PC-3 (cell line): ENCODE measurements at regions not wholly inside any gene's neighbourhood (a gene's known extent, or its start where the extent isn't known, plus 50 kb on each side); places are given as distances from the start of the nearest gene placed in this dataset.
"Not testable (repeated sequence)": the region's sequence is repeated elsewhere in the genome, so short reads cannot be mapped to it uniquely, and the experiment has no call there.

Source experiments
- ATAC-seq: fragments of 200-7000 bp; cut with Tn5 transposase; 2 replicates; pipeline ENCODE4 v1.9.1; 2020; ENCODE audit warnings: mild to moderate bottlenecking, moderate library complexity
- BruUV-seq: library from RNA; stranded (reverse); fragments of 400-500 nt; replicated peaks from 2 replicates; lab custom pipeline; 2021; lab: Mats Ljungman, UMichigan
- CTCF ChIA-PET: fragments of 300-600 bp; sonication (Branson Sonifier 250); formaldehyde crosslinking; loops from one replicate; lab custom pipeline; 2022; ENCODE audit warnings: antibody characterized with exemption; lab: Charles Lee
- POLR2A ChIA-PET: fragments of 300-600 bp; sonication (Branson Sonifier 250); formaldehyde crosslinking; loops from one replicate; lab custom pipeline; 2022; ENCODE audit warnings: antibody characterized with exemption; ENCODE audit not compliant: unreplicated experiment; lab: Charles Lee
- DNase-seq: peaks from one replicate; pipeline ENCODE4 v3.0.0-alpha.2; 2015
- H2AFZ ChIP-seq: fragments of 300-600 bp; sonication (generic); 2 replicates; pipeline ENCODE4 v1.6.0; 2016; ENCODE audit warnings: antibody characterized with exemption, low read length
- H3F3A ChIP-seq: fragments of 300-600 bp; sonication (generic); one replicate; pipeline ENCODE4 v1.6.0; 2017; ENCODE audit warnings: antibody characterized with exemption, low read length, control low read depth, mild to moderate bottlenecking; ENCODE audit not compliant: unreplicated experiment
- H3K27ac ChIP-seq: fragments of 300-600 bp; sonication (generic); 2 replicates; pipeline ENCODE4 v1.5.1; 2016; ENCODE audit warnings: mild to moderate bottlenecking, low read length
- H3K27me3 ChIP-seq: fragments of 300-600 bp; sonication (generic); 2 replicates; pipeline ENCODE4 v1.6.1; 2016; ENCODE audit warnings: low read length, mixed read lengths
- H3K36me3 ChIP-seq: fragments of 300-600 bp; sonication (generic); 2 replicates; pipeline ENCODE4 v1.6.1; 2016; ENCODE audit warnings: low read depth, mixed run types, low read length, mixed read lengths
- H3K4me1 ChIP-seq: fragments of 300-600 bp; sonication (generic); 2 replicates; pipeline ENCODE4 v1.5.1; 2016; ENCODE audit warnings: low read length; ENCODE audit not compliant: insufficient read depth
- H3K4me2 ChIP-seq: fragments of 300-600 bp; sonication (generic); 2 replicates; pipeline ENCODE4 v1.6.0; 2016; ENCODE audit warnings: low read length
- H3K4me3 ChIP-seq: fragments of 300-600 bp; sonication (generic); 2 replicates; pipeline ENCODE4 v1.5.1; 2016; ENCODE audit warnings: mild to moderate bottlenecking, low read length, mixed read lengths
- H3K79me2 ChIP-seq: fragments of 300-600 bp; sonication (generic); 2 replicates; pipeline ENCODE4 v1.6.1; 2017; ENCODE audit warnings: low read length, mixed read lengths
- H3K9ac ChIP-seq: fragments of 300-600 bp; sonication (generic); 2 replicates; pipeline ENCODE4 v1.6.0; 2016; ENCODE audit warnings: mild to moderate bottlenecking, low read length
- H3K9me2 ChIP-seq: fragments of 300-600 bp; sonication (generic); replicated peaks from 2 replicates; pipeline ENCODE4 v1.6.1; 2016; ENCODE audit warnings: mixed run types, low read length, mixed read lengths
- H3K9me3 ChIP-seq: fragments of 300-600 bp; sonication (generic); 2 replicates; pipeline ENCODE4 v1.6.1; 2016; ENCODE audit warnings: low read length, mixed read lengths
- H4K20me1 ChIP-seq: fragments of 300-600 bp; sonication (generic); 2 replicates; pipeline ENCODE4 v1.6.1; 2016; ENCODE audit warnings: low read length, mixed read lengths
- intact Hi-C: fragments of 100-400 bp; cut with micrococcal nuclease; formaldehyde crosslinking; loops from 2 replicates; pipeline ENCODE4 v1.9.0; 2023

DNA sequence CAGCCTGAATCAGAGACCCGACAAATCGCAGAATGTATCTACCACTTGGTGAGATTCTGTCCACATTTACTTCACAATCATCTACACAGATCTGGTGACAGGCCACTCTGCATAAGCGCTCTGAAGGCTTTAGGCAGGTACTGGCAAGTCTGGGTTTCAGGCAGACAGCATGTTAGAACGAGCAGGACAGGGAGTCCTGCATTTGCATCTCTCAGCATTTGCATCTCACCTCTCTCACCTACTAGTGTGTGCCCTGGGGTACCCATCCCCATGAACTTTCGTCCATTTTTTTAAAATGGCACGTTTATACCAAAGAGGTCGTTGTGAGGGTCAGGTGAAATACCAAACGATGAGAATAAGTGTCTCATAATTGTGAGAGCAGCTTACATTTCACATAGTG, 108.2 kb downstream of the SPATA31A1 start:
- H3K9me2 ChIP-seq, H3K9me3 ChIP-seq, CTCF ChIA-PET, H3K36me3 ChIP-seq, H3K4me1 ChIP-seq, H4K20me1 ChIP-seq, H3F3A ChIP-seq, H3K27ac ChIP-seq, H3K79me2 ChIP-seq, H3K27me3 ChIP-seq, intact Hi-C loops, POLR2A ChIA-PET, H2AFZ ChIP-seq: not testable (repeated sequence)
- H3K9ac ChIP-seq = 0 out of 2 replicates have a peak overlapping the region, but pooled peaks have one; percentile 41
- H3K4me2 ChIP-seq = peak overlapping the region; percentile 73
- ATAC-seq (peak; percentile 13), DNase-seq (peak; percentile 1)
- peak overlapping the region; percentile 60 for H3K4me3 ChIP-seq
- TSS peak; percentile 67 for BruUV-seq

- Histone ChIP-seq H3K9ac (peak overlapping the region; percentile 41; the same call in 1 of the 2 replicates), H3K4me3 (peak overlapping the region; percentile 60), H3K4me2 (peak overlapping the region; percentile 73), H2AFZ (peak overlapping the region; percentile 52)
- ATAC-seq (peak; percentile 98), DNase-seq (peak; percentile 84)
- H3K36me3 ChIP-seq, CTCF ChIA-PET, H3F3A ChIP-seq, BruUV-seq, H3K9me3 ChIP-seq, H3K27ac ChIP-seq, H3K9me2 ChIP-seq, POLR2A ChIA-PET, intact Hi-C loops, H3K27me3 ChIP-seq, H3K4me1 ChIP-seq, H4K20me1 ChIP-seq, H3K79me2 ChIP-seq: not testable (repeated sequence)
These were observed 108.8 kb downstream of the SPATA31A1 start for GRCh38 chr9:39464122-39464777.

GRCh38 chr9:39474499-39474898, 119.0 kb downstream of the SPATA31A1 start:
- CTCF ChIA-PET, BruUV-seq, H3K4me3 ChIP-seq, H3F3A ChIP-seq, H3K79me2 ChIP-seq, H3K36me3 ChIP-seq, H3K27me3 ChIP-seq, ATAC-seq, H3K9me3 ChIP-seq, intact Hi-C loops, H3K9me2 ChIP-seq, DNase-seq, H3K4me1 ChIP-seq, H2AFZ ChIP-seq, H3K4me2 ChIP-seq, H4K20me1 ChIP-seq, H3K27ac ChIP-seq, POLR2A ChIA-PET, H3K9ac ChIP-seq: not testable (repeated sequence)

GRCh38 chr9:39483073-39483472, 127.6 kb downstream of the SPATA31A1 start:
- H4K20me1 ChIP-seq, H3K27me3 ChIP-seq, DNase-seq, H3K79me2 ChIP-seq, H3K9me2 ChIP-seq, CTCF ChIA-PET, H3K4me3 ChIP-seq, H3K9me3 ChIP-seq, H3K4me2 ChIP-seq, BruUV-seq, H3K9ac ChIP-seq, ATAC-seq, H3K4me1 ChIP-seq, intact Hi-C loops, H3F3A ChIP-seq, H3K36me3 ChIP-seq, H2AFZ ChIP-seq, H3K27ac ChIP-seq, POLR2A ChIA-PET: not testable (repeated sequence)

DNA sequence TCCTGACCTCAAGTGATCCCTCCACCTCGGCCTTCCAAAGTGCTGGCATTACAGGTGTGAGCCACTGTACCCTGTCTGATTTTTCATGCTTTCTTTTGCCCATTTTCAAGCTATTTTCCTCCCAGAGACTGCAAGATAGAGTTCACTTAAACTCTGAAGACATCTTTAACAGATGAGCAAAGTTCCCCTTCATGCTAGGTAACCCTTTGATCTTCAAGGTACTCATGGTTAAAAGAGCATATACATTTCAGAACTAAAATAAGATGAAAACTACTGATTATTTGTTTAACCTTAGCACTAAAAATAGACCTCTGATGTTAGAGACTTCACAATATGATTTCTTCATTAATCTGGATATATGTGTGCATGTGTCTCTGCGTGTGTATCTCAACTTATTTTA, 128.4 kb downstream of the SPATA31A1 start:
- H2AFZ ChIP-seq, ATAC-seq, H3K36me3 ChIP-seq, H3K9me2 ChIP-seq, H3F3A ChIP-seq, BruUV-seq, H3K27me3 ChIP-seq, H3K27ac ChIP-seq, H3K9me3 ChIP-seq, CTCF ChIA-PET, H3K4me1 ChIP-seq, DNase-seq, H3K79me2 ChIP-seq, POLR2A ChIA-PET, H3K4me2 ChIP-seq, H4K20me1 ChIP-seq, intact Hi-C loops, H3K4me3 ChIP-seq, H3K9ac ChIP-seq: not testable (repeated sequence)

DNA sequence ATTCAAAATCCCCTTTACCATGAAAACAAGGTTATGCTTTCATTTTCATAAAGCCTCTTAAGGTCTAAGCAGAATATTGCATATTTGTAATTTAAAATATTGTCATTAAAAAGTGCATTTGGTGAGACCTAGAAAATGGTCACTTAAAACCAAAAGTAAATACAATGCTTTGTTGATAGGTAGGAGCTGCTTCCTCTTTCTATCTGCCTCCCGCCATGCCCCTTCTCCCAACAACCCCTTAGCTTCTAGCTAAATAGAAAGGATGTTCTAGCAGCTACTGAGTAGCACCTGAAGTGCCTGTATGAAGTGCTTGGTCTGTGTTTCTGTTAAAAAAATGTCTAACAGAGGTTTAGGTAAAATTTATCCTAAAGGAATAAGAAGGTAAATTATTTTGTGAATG, 128.8 kb downstream of the SPATA31A1 start:
- H3K4me3 ChIP-seq, H3K27ac ChIP-seq, H3K79me2 ChIP-seq, POLR2A ChIA-PET, H3K9ac ChIP-seq, H3K27me3 ChIP-seq, DNase-seq, H3K9me3 ChIP-seq, H3K4me2 ChIP-seq, H3F3A ChIP-seq, H4K20me1 ChIP-seq, CTCF ChIA-PET, H3K4me1 ChIP-seq, BruUV-seq, H2AFZ ChIP-seq, H3K9me2 ChIP-seq, intact Hi-C loops, H3K36me3 ChIP-seq: not testable (repeated sequence)
- peak; percentile 15; the same call in 1 of the 2 replicates for ATAC-seq

- H3F3A ChIP-seq, CTCF ChIA-PET, DNase-seq, H3K36me3 ChIP-seq, H3K4me1 ChIP-seq, POLR2A ChIA-PET, H2AFZ ChIP-seq, H4K20me1 ChIP-seq, BruUV-seq, H3K27me3 ChIP-seq, H3K9me3 ChIP-seq, H3K4me2 ChIP-seq, H3K4me3 ChIP-seq, H3K79me2 ChIP-seq, intact Hi-C loops, ATAC-seq, H3K9ac ChIP-seq, H3K27ac ChIP-seq, H3K9me2 ChIP-seq: not testable (repeated sequence)
These were observed 132.0 kb downstream of the SPATA31A1 start for GRCh38 chr9:39487477-39487876.
